Keratinocyte (primary cell): ENCODE measurements at regions not wholly inside any gene's neighbourhood (a gene's known extent, or its start where the extent isn't known, plus 50 kb on each side); places are given as distances from the start of the nearest gene placed in this dataset.

Experiments used
- DNase-seq: peaks from one replicate; pipeline ENCODE4 v3.0.0-alpha.2; 2011; ENCODE audit warnings: low read depth, missing footprints, low spot score
- FAIRE-seq: peaks from 2 replicates; lab custom pipeline; 2011; peaks lifted over from hg19 to GRCh38; lab: Jason Lieb, UNC
- H2AFZ ChIP-seq: 2 replicates; pipeline ENCODE4 v1.6.0; 2012; ENCODE audit warnings: low read length, control low read depth, inconsistent platforms; ENCODE audit not compliant: control insufficient read depth
- H3K27ac ChIP-seq: 2 replicates; pipeline ENCODE4 v1.5.1; 2011; ENCODE audit warnings: low read length; ENCODE audit not compliant: control insufficient read depth, insufficient read depth
- H3K27me3 ChIP-seq: 3 replicates; pipeline ENCODE4 v1.6.0; 2011; ENCODE audit warnings: low read length; ENCODE audit not compliant: control insufficient read depth, insufficient read depth; ENCODE audit errors: extremely low read depth
- H3K36me3 ChIP-seq, 2 experiments: 2 replicates in 1 of 2; 3 replicates in 1 of 2; pipeline ENCODE4 v1.5.1; 2011; ENCODE audit warnings: low read length in 2 of 2, mild to moderate bottlenecking in 1 of 2; ENCODE audit not compliant: control insufficient read depth in 2 of 2, insufficient read depth in 2 of 2; ENCODE audit errors: extremely low read depth in 1 of 2
- H3K4me1 ChIP-seq: 3 replicates; pipeline ENCODE4 v1.5.1; 2011; ENCODE audit warnings: low read length; ENCODE audit not compliant: control insufficient read depth, insufficient read depth; ENCODE audit errors: extremely low read depth
- H3K4me2 ChIP-seq: 3 replicates; pipeline ENCODE4 v1.6.0; 2011; ENCODE audit warnings: low read depth, low read length; ENCODE audit not compliant: control insufficient read depth, insufficient read depth; ENCODE audit errors: extremely low read depth
- H3K4me3 ChIP-seq, 3 experiments: fragments of 200-600 bp in 1 of 3; sonication (generic) in 1 of 3; 2 replicates in 2 of 3; 3 replicates in 1 of 3; pipeline ENCODE4 v1.5.1; 2011 to 2016; ENCODE audit warnings: low read length in 3 of 3, mild to moderate bottlenecking in 3 of 3, control low read depth in 2 of 3, inconsistent platforms in 1 of 3, low read depth in 1 of 3, mixed read lengths in 1 of 3, mixed run types in 1 of 3, moderate library complexity in 1 of 3; ENCODE audit not compliant: control insufficient read depth in 2 of 3, insufficient read depth in 2 of 3; ENCODE audit errors: extremely low read depth in 1 of 3
- H3K79me2 ChIP-seq: 2 replicates; pipeline ENCODE4 v1.6.0; 2012; ENCODE audit warnings: low read length; ENCODE audit not compliant: control insufficient read depth, insufficient read depth
- H3K9ac ChIP-seq: 3 replicates; pipeline ENCODE4 v1.6.0; 2011; ENCODE audit warnings: low read length; ENCODE audit not compliant: control insufficient read depth, insufficient read depth; ENCODE audit errors: extremely low read depth
- H3K9me1 ChIP-seq: 3 replicates; pipeline ENCODE4 v1.6.0; 2011; ENCODE audit warnings: low read length; ENCODE audit not compliant: control insufficient read depth, insufficient read depth; ENCODE audit errors: extremely low read depth
- H3K9me3 ChIP-seq: 2 replicates; pipeline ENCODE4 v1.5.1; 2012; ENCODE audit warnings: low read depth, low read length; ENCODE audit not compliant: control insufficient read depth
- H4K20me1 ChIP-seq: 3 replicates; pipeline ENCODE4 v1.6.0; 2011; ENCODE audit warnings: low read length; ENCODE audit not compliant: control insufficient read depth, insufficient read depth; ENCODE audit errors: extremely low read depth
- CTCF ChIP-seq, 3 experiments: IDR thresholded peaks in 1 of 3; conservative IDR thresholded peaks in 1 of 3; optimal IDR thresholded peaks in 1 of 3; 2 replicates in 2 of 3; 3 replicates in 1 of 3; pipeline versions ENCODE3 to v1.5.1; 2011; ENCODE audit warnings: low read length in 3 of 3, mild to moderate bottlenecking in 3 of 3, moderate library complexity in 2 of 3, control low read depth in 1 of 3, inconsistent platforms in 1 of 3; ENCODE audit not compliant: insufficient read depth in 2 of 3; ENCODE audit errors: extremely low read depth in 1 of 3
- EZH2 ChIP-seq: IDR thresholded peaks from one replicate; pipeline ENCODE4 v1.6.1; 2012; ENCODE audit warnings: inconsistent platforms, mild to moderate bottlenecking, low read length, moderate library complexity
- dilution Hi-C: fragments of 300-500 bp; cut with MboI; formaldehyde crosslinking; loops from one replicate; pipeline ENCODE4 v1.7.0; 2020; ENCODE audit warnings: low sequenced_read_pairs; ENCODE audit not compliant: extremely low pct_ligation_motif_present

GRCh38 chr3:182715006-182715405 is 78.3 kb upstream of the ATP11B start:
- Histone ChIP-seq H3K27me3 (no peaks in the 10 kb centered on the region), H3K9me1 (no peaks in the 10 kb centered on the region), H3K4me2 (no peak overlapping the region), H3K79me2 (no peaks in the 10 kb centered on the region), H3K9me3 (no peaks in the 10 kb centered on the region), H2AFZ (no peak overlapping the region), H3K4me1 (no peaks in the 10 kb centered on the region), H3K4me3 (no peak overlapping the region), H4K20me1 (no peaks in the 10 kb centered on the region), H3K27ac (no peak overlapping the region), H3K9ac (no peak overlapping the region), H3K36me3 (no peaks in the 10 kb centered on the region)
- DNase-seq (no peak), FAIRE-seq (no peak)
- dilution Hi-C loops = no loop called here
- no peak for TF ChIP-seq CTCF (optimal IDR thresholded peaks at IDR 0.05 in 1 of 3, IDR thresholded peaks at IDR 0.05 in 1 of 3, conservative IDR thresholded peaks at IDR 0.05 in 1 of 3; ENCODE audit: extremely low read depth in 1 of 3, insufficient read depth in 2 of 3, low read length in 3 of 3)
- no peak for TF ChIP-seq EZH2

GRCh38 chr3:182716114-182716688 is 77.1 kb upstream of the ATP11B start:
- dilution Hi-C loops = no loop called here
- FAIRE-seq = no peak
- TF ChIP-seq CTCF (optimal IDR thresholded peaks at IDR 0.05 in 1 of 3, IDR thresholded peaks at IDR 0.05 in 1 of 3, conservative IDR thresholded peaks at IDR 0.05 in 1 of 3; ENCODE audit: extremely low read depth in 1 of 3, insufficient read depth in 2 of 3, low read length in 3 of 3) (no peak), EZH2 (no peak)

More at GRCh38 chr3:182716114-182716688, 77.1 kb upstream of the ATP11B start:
- H3K27ac ChIP-seq = no peak overlapping the region
- no peak overlapping the region for H2AFZ ChIP-seq
- H3K9me1 ChIP-seq = no peaks in the 10 kb centered on the region
- no peaks in the 10 kb centered on the region for H4K20me1 ChIP-seq
- H3K9ac ChIP-seq = no peak overlapping the region
- H3K27me3 ChIP-seq = no peaks in the 10 kb centered on the region
- H3K4me1 ChIP-seq = no peaks in the 10 kb centered on the region
- no peak overlapping the region for H3K4me2 ChIP-seq
- no peaks in the 10 kb centered on the region for H3K9me3 ChIP-seq
- no peaks in the 10 kb centered on the region for H3K79me2 ChIP-seq
- H3K36me3 ChIP-seq = no peaks in the 10 kb centered on the region
- H3K4me3 ChIP-seq = no peak overlapping the region
- no peak for DNase-seq
